Activated B cell treated with CpG ODN at 0.5 μM for 24 hours (primary cell): ENCODE measurements at regions not wholly inside any gene's neighbourhood (a gene's known extent, or its start where the extent isn't known, plus 50 kb on each side); places are given as distances from the start of the nearest gene placed in this dataset.

ENCODE experiments used
- ATAC-seq: fragments of 200-7000 bp; cut with Tn5 transposase; one replicate; pipeline ENCODE4 v1.10.0; 2021; ENCODE audit warnings: low read depth, mild to moderate bottlenecking, moderate library complexity
- CTCF ChIA-PET: fragments of 350-600 bp; sonication (Branson Sonifier 250); formaldehyde crosslinking; loops from one replicate; lab custom pipeline; 2021; ENCODE audit warnings: antibody characterized with exemption; lab: Charles Lee
- POLR2A ChIA-PET: fragments of 350-600 bp; sonication (Branson Sonifier 250); formaldehyde crosslinking; loops from one replicate; lab custom pipeline; 2021; ENCODE audit warnings: antibody characterized with exemption; lab: Charles Lee
- DNase-seq: peaks from one replicate; pipeline ENCODE4 v3.0.0; 2022
- H3K27ac Mint-ChIP-seq: one replicate; pipeline ENCODE4 v1.8.0; 2020; ENCODE audit warnings: mixed read lengths
- H3K27me3 Mint-ChIP-seq: one replicate; pipeline ENCODE4 v1.8.0; 2021; ENCODE audit warnings: mixed read lengths
- H3K36me3 Mint-ChIP-seq: one replicate; pipeline ENCODE4 v1.8.0; 2021; ENCODE audit warnings: low read depth, mixed read lengths
- H3K4me1 Mint-ChIP-seq: one replicate; pipeline ENCODE4 v1.8.0; 2021; ENCODE audit warnings: mixed read lengths
- H3K4me3 Mint-ChIP-seq: one replicate; pipeline ENCODE4 v1.8.0; 2020; ENCODE audit warnings: mild to moderate bottlenecking, mixed read lengths
- H3K9me3 Mint-ChIP-seq: one replicate; pipeline ENCODE4 v1.8.0; 2020; ENCODE audit warnings: mixed read lengths
- CTCF ChIP-seq: fragments of 200-600 bp; IDR thresholded peaks from one replicate; pipeline ENCODE4 v1.8.0; 2022; ENCODE audit warnings: antibody characterized with exemption, mild to moderate bottlenecking
- intact Hi-C: fragments of 100-400 bp; cut with micrococcal nuclease; formaldehyde crosslinking; loops from one replicate; pipeline ENCODE4 v1.15.1; 2024

GRCh38 chr14:89014569-89014850 lies 190.1 kb downstream of the TTC8 start:
- peaks cover 14% of the 10 kb centered on the region for H3K27me3 Mint-ChIP-seq
- no peak overlapping the region for H3K4me3 Mint-ChIP-seq
- POLR2A ChIA-PET = no interaction called here
- no peaks in the 10 kb centered on the region for H3K4me1 Mint-ChIP-seq
- H3K9me3 Mint-ChIP-seq = peaks cover 1% of the 10 kb centered on the region
- intact Hi-C loops = loop anchor here (5.0 kb wide), 1 partner anchor 347 kb away; no protein-coding TSS in a partner anchor
- no peak for DNase-seq
- CTCF ChIA-PET = no interaction called here
- no peak for TF ChIP-seq CTCF
- no peak for ATAC-seq
- no peak overlapping the region for H3K27ac Mint-ChIP-seq
- no peaks in the 10 kb centered on the region for H3K36me3 Mint-ChIP-seq

GRCh38 chr14:89015016-89015415 lies 190.6 kb downstream of the TTC8 start:
- Mint-ChIP-seq H3K27ac (no peak overlapping the region), H3K4me3 (no peak overlapping the region), H3K4me1 (no peaks in the 10 kb centered on the region), H3K27me3 (peaks cover 14% of the 10 kb centered on the region), H3K36me3 (no peaks in the 10 kb centered on the region), H3K9me3 (peaks cover 1% of the 10 kb centered on the region)
- CTCF ChIA-PET = no interaction called here
- no peak for TF ChIP-seq CTCF
- intact Hi-C loops = no loop called here
- ATAC-seq (no peak), DNase-seq (no peak)
- POLR2A ChIA-PET = no interaction called here

GRCh38 chr14:89017417-89017816 lies 193.0 kb downstream of the TTC8 start:
- Mint-ChIP-seq H3K4me1 (no peaks in the 10 kb centered on the region), H3K4me3 (no peak overlapping the region), H3K27me3 (peaks cover 28% of the 10 kb centered on the region), H3K36me3 (no peaks in the 10 kb centered on the region), H3K27ac (no peak overlapping the region), H3K9me3 (peaks cover 1% of the 10 kb centered on the region)
- ChIA-PET CTCF (no interaction called here), POLR2A (no interaction called here)
- TF ChIP-seq CTCF = no peak
- intact Hi-C loops = no loop called here
- ATAC-seq (no peak), DNase-seq (no peak)

GRCh38 chr14:89022274-89022673 lies 197.8 kb downstream of the TTC8 start:
- H3K27ac Mint-ChIP-seq = no peak overlapping the region
- CTCF ChIA-PET = no interaction called here
- no peak for TF ChIP-seq CTCF
- no peaks in the 10 kb centered on the region for H3K4me1 Mint-ChIP-seq
- DNase-seq (no peak), ATAC-seq (no peak)
- H3K9me3 Mint-ChIP-seq = no peaks in the 10 kb centered on the region
- H3K27me3 Mint-ChIP-seq = peaks cover 44% of the 10 kb centered on the region
- no peaks in the 10 kb centered on the region for H3K36me3 Mint-ChIP-seq
- intact Hi-C loops = loop anchor here (10.0 kb wide), 2 partner anchors 1077 to 1213 kb away; no protein-coding TSS in a partner anchor
- POLR2A ChIA-PET = no interaction called here
- no peak overlapping the region for H3K4me3 Mint-ChIP-seq

- DNase-seq (no peak), ATAC-seq (no peak)
- H3K27me3 Mint-ChIP-seq = peaks cover 49% of the 10 kb centered on the region
- no peak overlapping the region for H3K4me3 Mint-ChIP-seq
- no peak overlapping the region for H3K27ac Mint-ChIP-seq
- no peaks in the 10 kb centered on the region for H3K9me3 Mint-ChIP-seq
- H3K4me1 Mint-ChIP-seq = peaks cover 3% of the 10 kb centered on the region
- TF ChIP-seq CTCF = no peak
- ChIA-PET CTCF (no interaction called here), POLR2A (no interaction called here)
- H3K36me3 Mint-ChIP-seq = no peaks in the 10 kb centered on the region
- intact Hi-C loops = loop anchor here (5.0 to 10.0 kb wide), 4 partner anchors 357 to 1210 kb away; partner anchors contain the start of gene FOXN3
Measured at GRCh38 chr14:89024691-89025090, 200.2 kb downstream of the TTC8 start.
